HG02943 (cell line): ENCODE measurements at regions not wholly inside any gene's neighbourhood (a gene's known extent, or its start where the extent isn't known, plus 50 kb on each side); places are given as distances from the start of the nearest gene placed in this dataset.

Source experiments
- ATAC-seq: cut with Tn5 transposase; IDR thresholded peaks from one replicate; pipeline ENCODE4 v1.9.1; 2021; ENCODE audit warnings: mild to moderate bottlenecking, low read depth, moderate library complexity; ENCODE audit not compliant: unreplicated experiment

DNA sequence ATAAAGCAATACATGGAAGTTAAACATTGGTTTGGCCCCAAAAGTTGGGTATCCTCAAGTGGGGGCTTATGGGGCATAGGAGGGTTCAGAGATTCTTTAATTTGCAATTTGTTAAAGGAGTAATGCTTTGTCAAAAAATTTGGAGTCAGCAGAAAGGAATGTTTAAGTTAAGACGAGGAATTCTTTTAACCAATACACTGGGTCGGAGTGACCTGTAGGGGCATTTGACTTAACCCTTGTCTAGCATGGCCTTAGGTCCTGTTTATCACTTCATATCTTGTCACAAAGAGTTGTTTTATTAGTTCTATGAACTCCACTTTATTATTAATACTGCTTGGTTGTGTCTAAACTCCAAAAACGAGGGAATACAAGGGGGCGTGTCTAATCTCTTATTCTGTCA, 656.1 kb upstream of the RORB start:
- ATAC-seq: no peak

DNA sequence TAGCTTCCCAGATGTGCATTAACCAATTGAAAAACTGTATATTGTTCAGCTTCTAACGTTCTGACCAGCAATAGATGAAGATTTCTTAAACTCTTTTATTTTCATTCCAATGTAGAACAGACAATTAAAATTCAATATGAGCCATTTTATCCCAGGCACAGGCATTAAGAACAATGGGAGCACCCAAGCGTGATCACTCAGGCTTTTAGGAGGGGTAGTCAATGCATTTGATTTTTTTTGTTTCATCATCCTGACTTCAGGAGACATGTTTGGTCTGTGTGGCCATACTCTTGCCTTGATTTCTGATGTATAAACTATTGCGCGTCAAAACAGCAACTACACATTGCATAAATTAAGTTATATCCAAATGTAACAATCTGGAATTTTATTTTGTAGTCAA, 653.0 kb upstream of the RORB start:
- no peak for ATAC-seq

DNA sequence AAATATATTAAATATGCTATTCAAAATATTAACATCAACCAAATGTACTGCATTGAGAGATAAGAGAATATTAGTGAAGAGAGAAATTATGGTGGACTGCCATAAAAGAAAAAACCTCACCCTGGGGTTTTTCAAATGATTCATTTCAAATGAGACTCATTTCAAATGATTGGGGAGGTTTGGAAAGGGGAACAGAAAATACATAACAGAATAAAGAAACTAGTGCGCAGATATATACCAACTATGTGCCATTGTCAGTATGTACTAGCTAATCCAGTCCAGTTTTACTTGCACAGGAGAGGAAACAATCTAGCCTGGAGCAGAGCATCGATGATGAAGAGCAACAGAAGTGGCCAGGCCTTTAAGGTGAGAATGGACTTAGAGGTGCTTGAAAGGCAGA, 651.6 kb upstream of the RORB start:
- no peak for ATAC-seq

- no peak for ATAC-seq
Observed at GRCh38 chr9:73845954-73846690, 651.0 kb upstream of the RORB start.

- ATAC-seq: no peak
Observed at GRCh38 chr9:73847536-73847935, 649.6 kb upstream of the RORB start.

DNA sequence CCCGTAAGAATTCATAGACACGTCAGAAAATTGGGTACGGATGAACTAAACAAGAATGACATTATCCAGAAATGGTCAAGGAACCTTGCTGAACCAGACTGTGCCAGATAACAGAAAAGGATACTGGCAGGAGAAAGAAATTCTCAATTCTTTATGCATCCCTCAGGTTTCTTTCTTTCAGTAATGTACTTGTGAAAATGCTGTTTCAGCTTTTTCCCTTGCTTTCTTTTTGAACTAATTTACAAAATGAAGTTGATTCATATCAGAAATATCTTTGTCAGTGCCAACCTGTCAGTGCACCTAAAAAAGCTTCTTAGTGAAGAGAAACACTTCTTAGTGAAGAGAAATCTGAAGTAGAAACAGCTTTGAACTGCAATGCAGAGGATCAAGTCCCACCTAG, 643.6 kb upstream of the RORB start:
- ATAC-seq: no peak

DNA sequence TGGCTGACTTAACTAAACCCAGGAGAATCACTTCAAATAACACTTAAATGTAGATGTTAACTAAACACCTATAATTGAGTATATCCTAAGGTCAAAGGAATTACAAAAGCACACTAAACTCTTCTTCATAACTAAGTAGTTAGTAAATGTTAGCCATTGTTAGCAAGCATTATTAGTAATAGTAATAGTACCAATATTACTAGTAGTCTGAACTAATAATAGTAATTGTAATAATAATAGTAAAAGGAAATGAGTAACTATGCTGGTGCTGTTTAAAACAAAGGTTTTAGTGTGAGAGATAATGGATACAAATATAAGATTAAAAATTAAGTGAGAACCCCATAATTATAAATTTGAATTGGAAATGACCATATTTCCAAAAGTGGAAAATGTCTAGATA, 641.9 kb upstream of the RORB start:
- ATAC-seq: no peak

- no peak for ATAC-seq
Observed at GRCh38 chr9:73863924-73864323, 633.2 kb upstream of the RORB start.

GRCh38 chr9:73866451-73866850, 630.7 kb upstream of the RORB start:
- no peak for ATAC-seq

DNA sequence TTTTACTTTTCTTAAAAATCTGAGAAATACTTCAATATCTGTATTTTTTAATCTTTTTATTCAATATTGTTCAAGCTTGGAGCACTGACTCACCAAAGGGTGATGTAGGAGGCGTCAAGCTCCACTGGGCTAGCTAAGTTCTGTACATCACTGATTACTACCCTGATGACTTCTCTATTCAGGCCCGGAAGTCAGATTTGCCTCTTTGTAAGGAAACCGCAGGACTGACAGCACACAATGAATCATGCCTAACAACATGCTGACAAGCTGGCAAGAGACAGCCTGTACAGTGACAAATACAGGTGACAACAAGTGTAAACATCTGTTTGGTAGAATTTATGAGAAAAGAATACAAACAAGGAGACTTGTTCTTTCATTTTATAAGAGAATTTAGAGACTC, 627.9 kb upstream of the RORB start:
- peak; percentile 97 for ATAC-seq

GRCh38 chr9:73871636-73872035, 625.5 kb upstream of the RORB start:
- ATAC-seq: no peak

GRCh38 chr9:73872701-73873100, 624.4 kb upstream of the RORB start:
- no peak for ATAC-seq

- ATAC-seq: no peak
Observed at GRCh38 chr9:73880101-73880500, 617.0 kb upstream of the RORB start.

DNA sequence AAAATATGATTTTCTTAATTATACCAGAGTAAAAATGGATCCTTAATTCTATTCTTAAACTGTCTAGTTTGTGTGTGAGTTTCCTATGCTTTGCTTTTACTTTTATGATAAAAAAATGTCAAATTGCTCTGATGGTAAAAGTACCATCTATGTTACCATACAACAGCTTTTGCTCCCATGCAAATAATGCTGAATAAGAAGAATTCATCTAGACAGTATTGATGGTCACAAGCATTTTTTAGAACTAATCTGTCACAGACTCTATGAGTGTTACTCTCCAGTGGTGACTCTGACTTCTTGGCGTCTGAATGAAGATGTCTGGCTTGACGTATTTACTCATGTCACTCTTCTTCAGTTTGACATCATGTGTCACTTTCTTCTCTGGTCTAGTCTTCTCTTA, 608.1 kb upstream of the RORB start:
- no peak for ATAC-seq

- no peak for ATAC-seq
Observed at GRCh38 chr9:73890685-73891277, 606.4 kb upstream of the RORB start.

GRCh38 chr9:73892335-73892734, 604.8 kb upstream of the RORB start:
- ATAC-seq: no peak

GRCh38 chr9:73893230-73893629, 603.9 kb upstream of the RORB start:
- no peak for ATAC-seq

DNA sequence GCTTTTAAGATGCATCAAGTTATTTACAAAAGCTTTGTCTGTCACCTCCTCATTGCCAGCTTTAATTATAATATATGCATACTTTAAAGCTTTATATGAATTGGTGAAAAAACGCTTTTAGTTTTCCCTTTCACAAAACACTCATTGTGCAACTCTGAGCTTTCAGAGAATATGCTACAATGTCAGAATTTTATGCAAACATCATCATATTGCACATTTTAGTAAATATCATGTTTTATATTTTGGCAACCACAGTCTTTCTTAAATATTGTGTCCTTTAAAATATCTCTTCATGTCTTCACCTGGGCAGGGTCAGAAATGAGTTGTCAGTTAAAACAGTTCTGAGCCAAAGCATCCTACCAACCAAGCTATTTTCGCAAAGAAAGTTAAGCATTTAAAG, 601.1 kb upstream of the RORB start:
- no peak for ATAC-seq

DNA sequence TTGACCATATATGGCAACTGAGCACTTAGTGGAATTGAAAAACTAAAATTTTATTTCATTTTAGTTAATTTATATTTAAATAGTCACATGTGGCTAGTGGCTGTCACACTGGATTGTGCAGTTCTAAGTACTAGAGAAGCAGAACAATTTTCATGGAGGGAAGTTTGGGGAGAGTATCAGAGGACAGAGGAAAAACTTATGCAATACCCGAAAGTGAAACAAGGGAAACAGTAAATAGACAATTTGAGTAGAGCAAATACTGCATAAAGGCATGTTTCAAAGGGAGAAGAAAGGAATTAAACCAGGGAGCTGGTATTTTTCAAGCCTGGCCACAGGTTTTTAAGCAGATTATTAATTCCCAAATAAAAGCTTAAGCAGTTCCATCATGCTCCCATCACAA, 590.5 kb upstream of the RORB start:
- no peak for ATAC-seq

- no peak for ATAC-seq
Observed at GRCh38 chr9:73911804-73912203, 585.3 kb upstream of the RORB start.

- no peak for ATAC-seq
Observed at GRCh38 chr9:73916016-73916673, 581.0 kb upstream of the RORB start.

GRCh38 chr9:73919712-73920111, 577.4 kb upstream of the RORB start:
- no peak for ATAC-seq
